H1 (cell line): ENCODE measurements at regions not wholly inside any gene's neighbourhood (a gene's known extent, or its start where the extent isn't known, plus 50 kb on each side); places are given as distances from the start of the nearest gene placed in this dataset.

Source experiments
- CREB1 ChIP-seq: IDR thresholded peaks from 2 replicates; pipeline ENCODE4 v1.6.1; 2012; ENCODE audit warnings: inconsistent platforms
- HDAC6 ChIP-seq: IDR thresholded peaks from one replicate; pipeline ENCODE4 v1.7.1; 2012; ENCODE audit warnings: low read depth, mild to moderate bottlenecking, inconsistent platforms, low read length, moderate library complexity
- KDM1A ChIP-seq: fragments of 200-600, 300-600 bp; sonication (generic); IDR thresholded peaks from 2 replicates; pipeline ENCODE4 v1.7.1; 2016; ENCODE audit warnings: mild to moderate bottlenecking, low read length, borderline replicate concordance
- POLR2A ChIP-seq, 2 experiments: IDR thresholded peaks; 1 replicate in 1 of 2; 2 replicates in 1 of 2; pipeline ENCODE4 v1.6.1; 2011; ENCODE audit warnings: low read depth in 2 of 2, low read length in 2 of 2, mild to moderate bottlenecking in 2 of 2; ENCODE audit errors: control extremely low read depth in 1 of 2
- RAD21 ChIP-seq, 2 experiments: IDR thresholded peaks in 1 of 2; conservative IDR thresholded peaks in 1 of 2; 2 replicates each; pipeline ENCODE4 v1.6.1; 2011; ENCODE audit warnings: low read depth in 2 of 2, low read length in 2 of 2, improper control_type of control experiment in 1 of 2, inconsistent platforms in 1 of 2, mild to moderate bottlenecking in 1 of 2, moderate library complexity in 1 of 2
- SRF ChIP-seq: IDR thresholded peaks from 2 replicates; pipeline ENCODE4 v1.6.1; 2011; ENCODE audit warnings: mild to moderate bottlenecking, low read depth, low read length, moderate library complexity
- TAF1 ChIP-seq: IDR thresholded peaks from 2 replicates; pipeline ENCODE4 v1.6.1; 2011; ENCODE audit warnings: mild to moderate bottlenecking, low read depth, low read length
- ZNF274 ChIP-seq: IDR thresholded peaks from 2 replicates; pipeline ENCODE4 v1.7.0; 2012; ENCODE audit warnings: low read length, borderline replicate concordance; ENCODE audit errors: extremely low read depth
- TF ChIP-seq, protein P1 (sequence below), 3 experiments: IDR thresholded peaks; 1 replicate in 2 of 3; 2 replicates in 1 of 3; pipeline versions ENCODE4 v1.5.1 to v1.6.1; 2011; ENCODE audit warnings: low read length in 3 of 3, mild to moderate bottlenecking in 3 of 3, inconsistent platforms in 2 of 3, low read depth in 1 of 3, moderate library complexity in 1 of 3; ENCODE audit not compliant: insufficient read depth in 1 of 3; ENCODE audit errors: control extremely low read depth in 1 of 3

DNA sequence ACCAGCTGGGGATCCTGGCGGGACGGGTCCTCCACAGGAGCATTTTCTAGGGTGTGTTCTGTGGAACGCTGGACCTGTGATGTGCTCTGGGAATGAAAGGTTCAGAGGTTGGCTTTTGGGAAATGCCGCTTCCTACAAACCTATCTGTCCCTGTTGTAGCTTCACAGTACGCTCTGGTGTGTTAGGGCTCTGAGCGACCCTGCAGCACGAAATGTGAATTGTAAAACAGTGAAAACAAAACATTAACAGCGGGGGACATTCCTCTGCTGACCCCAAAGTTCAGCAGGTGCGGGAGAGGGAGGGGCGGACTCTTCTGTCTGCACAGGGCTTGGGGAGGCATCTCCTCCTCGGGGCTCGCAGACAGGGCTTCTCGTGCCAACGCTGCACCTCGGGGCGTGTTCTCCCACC, 155.9 kb downstream of the NRN1 start:
- TF ChIP-seq, protein P1, sequence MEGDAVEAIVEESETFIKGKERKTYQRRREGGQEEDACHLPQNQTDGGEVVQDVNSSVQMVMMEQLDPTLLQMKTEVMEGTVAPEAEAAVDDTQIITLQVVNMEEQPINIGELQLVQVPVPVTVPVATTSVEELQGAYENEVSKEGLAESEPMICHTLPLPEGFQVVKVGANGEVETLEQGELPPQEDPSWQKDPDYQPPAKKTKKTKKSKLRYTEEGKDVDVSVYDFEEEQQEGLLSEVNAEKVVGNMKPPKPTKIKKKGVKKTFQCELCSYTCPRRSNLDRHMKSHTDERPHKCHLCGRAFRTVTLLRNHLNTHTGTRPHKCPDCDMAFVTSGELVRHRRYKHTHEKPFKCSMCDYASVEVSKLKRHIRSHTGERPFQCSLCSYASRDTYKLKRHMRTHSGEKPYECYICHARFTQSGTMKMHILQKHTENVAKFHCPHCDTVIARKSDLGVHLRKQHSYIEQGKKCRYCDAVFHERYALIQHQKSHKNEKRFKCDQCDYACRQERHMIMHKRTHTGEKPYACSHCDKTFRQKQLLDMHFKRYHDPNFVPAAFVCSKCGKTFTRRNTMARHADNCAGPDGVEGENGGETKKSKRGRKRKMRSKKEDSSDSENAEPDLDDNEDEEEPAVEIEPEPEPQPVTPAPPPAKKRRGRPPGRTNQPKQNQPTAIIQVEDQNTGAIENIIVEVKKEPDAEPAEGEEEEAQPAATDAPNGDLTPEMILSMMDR (IDR thresholded peaks at IDR 0.05; ENCODE audit: control extremely low read depth in 1 of 3, insufficient read depth in 1 of 3, low read depth in 1 of 3, low read length in 3 of 3) = no peak
- TF ChIP-seq TAF1 (0 out of 2 replicates have a peak, but pooled peaks have one; percentile 44), CREB1 (no peak), SRF (no peak), KDM1A (no peak), HDAC6 (no peak), RAD21 (IDR thresholded peaks at IDR 0.05 in 1 of 2, conservative IDR thresholded peaks at IDR 0.05 in 1 of 2; ENCODE audit: low read depth in 2 of 2, low read length in 2 of 2) (no peak; a peak in 2 of 4 replicates), POLR2A (IDR thresholded peaks at IDR 0.05; ENCODE audit: control extremely low read depth in 1 of 2, low read depth in 2 of 2, low read length in 2 of 2) (peak; percentile 38 to 79), ZNF274 (no peak)
